HepG2 (cell line): ENCODE measurements at regions not wholly inside any gene's neighbourhood (a gene's known extent, or its start where the extent isn't known, plus 50 kb on each side); places are given as distances from the start of the nearest gene placed in this dataset.

Source experiments
- ATAC-seq: fragments of 200-7000 bp; cut with Tn5 transposase; 3 replicates; pipeline ENCODE4 v1.9.1; 2020; ENCODE audit warnings: mild to moderate bottlenecking, moderate library complexity
- BruUV-seq: library from RNA; stranded (reverse); fragments of 400-500 nt; replicated peaks from 2 replicates; lab custom pipeline; 2021; lab: Mats Ljungman, UMichigan
- CTCF ChIA-PET: fragments of 300-600 bp; formaldehyde crosslinking; extraction: SDS; loops from one replicate; lab custom pipeline; 2021; ENCODE audit warnings: low total read pairs, inconsistent platforms, low intra/inter-chr PET ratio; lab: Yijun Ruan, JAX
- POLR2A ChIA-PET: fragments of 350-600 bp; sonication (Branson Sonifier 250); formaldehyde crosslinking; loops from one replicate; lab custom pipeline; 2020; ENCODE audit warnings: antibody characterized with exemption, inconsistent platforms; lab: Yijun Ruan, JAX
- DNase-seq: peaks from one replicate; pipeline ENCODE4 v3.0.0-alpha.2; 2015; ENCODE audit warnings: low spot score
- FAIRE-seq: peaks from 3 replicates; lab custom pipeline; 2011; peaks lifted over from hg19 to GRCh38; lab: Jason Lieb, UNC
- H2AFZ ChIP-seq: one replicate; pipeline ENCODE4 v1.6.1; 2011; ENCODE audit warnings: low read length, inconsistent platforms
- H3K27ac ChIP-seq: fragments of 300-600 bp; 3 replicates; pipeline ENCODE4 v1.8.0; 2011; ENCODE audit warnings: mixed run types, mild to moderate bottlenecking, mixed read lengths, low read length, inconsistent platforms; ENCODE audit not compliant: insufficient read depth; ENCODE audit errors: extremely low read length
- H3K27me3 ChIP-seq, 2 experiments: fragments of 200-600 bp in 1 of 2; 2 replicates in 1 of 2; 3 replicates in 1 of 2; pipeline versions ENCODE4 v1.6.0 to v1.8.0; 2011; ENCODE audit warnings: low read length in 2 of 2, mild to moderate bottlenecking in 2 of 2, moderate library complexity in 2 of 2, inconsistent platforms in 1 of 2; ENCODE audit not compliant: insufficient read depth in 2 of 2, control insufficient read depth in 1 of 2
- H3K36me3 ChIP-seq, 2 experiments: fragments of 200-600 bp in 1 of 2; replicated peaks in 1 of 2; 2 replicates in 1 of 2; 3 replicates in 1 of 2; pipeline versions ENCODE4 v1.5.1 to v1.8.0; 2011; ENCODE audit warnings: low read length in 2 of 2, inconsistent platforms in 1 of 2; ENCODE audit not compliant: insufficient read depth in 2 of 2, control insufficient read depth in 1 of 2
- H3K4me1 ChIP-seq: 2 replicates; pipeline ENCODE4 v1.5.1; 2012; ENCODE audit warnings: low read length, inconsistent platforms; ENCODE audit not compliant: insufficient read depth
- H3K4me2 ChIP-seq: 2 replicates; pipeline ENCODE4 v1.6.0; 2011; ENCODE audit warnings: low read depth, low read length, inconsistent platforms
- H3K4me3 ChIP-seq, 3 experiments: fragments of 200-600 bp in 1 of 3; sonication (generic), shearing (Covaris generic) in 1 of 3; replicated peaks in 1 of 3; 2 replicates each; pipeline ENCODE4 v1.5.1; 2011 to 2016; ENCODE audit warnings: low read length in 3 of 3, inconsistent platforms in 2 of 3, low read depth in 2 of 3, mild to moderate bottlenecking in 2 of 3, control low read depth in 1 of 3, mixed read lengths in 1 of 3; ENCODE audit not compliant: insufficient read depth in 1 of 3
- H3K79me2 ChIP-seq: one replicate; pipeline ENCODE4 v1.6.1; 2011; ENCODE audit warnings: low read length, inconsistent platforms; ENCODE audit not compliant: insufficient read depth
- H3K9ac ChIP-seq: 2 replicates; pipeline ENCODE4 v1.6.0; 2011; ENCODE audit warnings: mild to moderate bottlenecking, low read depth, low read length, inconsistent platforms; ENCODE audit not compliant: insufficient read depth
- H3K9me3 ChIP-seq: 2 replicates; pipeline ENCODE4 v1.5.1; 2012; ENCODE audit warnings: mild to moderate bottlenecking, low read length
- H4K20me1 ChIP-seq: 2 replicates; pipeline ENCODE4 v1.6.0; 2011; ENCODE audit warnings: inconsistent platforms, mild to moderate bottlenecking, low read length, moderate library complexity; ENCODE audit not compliant: insufficient read depth
- ELF1 ChIP-seq: sonication (generic); formaldehyde crosslinking; IDR thresholded peaks from 2 replicates; pipeline ENCODE4 v1.4.0; 2020; ENCODE audit warnings: missing genetic modification reagents
- JDP2 ChIP-seq: sonication (generic); formaldehyde crosslinking; IDR thresholded peaks from 2 replicates; pipeline ENCODE4 v1.8.1; 2022; ENCODE audit warnings: missing genetic modification reagents, borderline replicate concordance
- NFYB ChIP-seq: sonication (generic); formaldehyde crosslinking; IDR thresholded peaks from 2 replicates; pipeline ENCODE4 v1.4.0; 2020; ENCODE audit warnings: missing genetic modification reagents
- PHF20 ChIP-seq: sonication (generic); formaldehyde crosslinking; IDR thresholded peaks from 2 replicates; pipeline ENCODE4 v1.5.0; 2020; ENCODE audit warnings: mild to moderate bottlenecking, missing genetic modification reagents
- ZNF350 ChIP-seq: sonication (generic); formaldehyde crosslinking; IDR thresholded peaks from 2 replicates; pipeline ENCODE4 v1.4.0; 2020; ENCODE audit warnings: mild to moderate bottlenecking, low read depth, missing genetic modification reagents, borderline replicate concordance
- ZNF441 ChIP-seq: sonication (generic); formaldehyde crosslinking; IDR thresholded peaks from 2 replicates; pipeline ENCODE4 v1.7.0; 2021; ENCODE audit warnings: missing genetic modification reagents, borderline replicate concordance
- in situ Hi-C: cut with HindIII; loops from 2 replicates; pipeline ENCODE4 v1.10.0; 2017; ENCODE audit warnings: low pct_unique_long_range_greater_than_20kb; ENCODE audit not compliant: extremely low pct_ligation_motif_present
- intact Hi-C: fragments of 100-400 bp; cut with micrococcal nuclease; formaldehyde crosslinking; loops from one replicate; pipeline ENCODE4 v1.10.0; 2022; ENCODE audit not compliant: unreplicated experiment
- TF ChIP-seq, protein P1 (sequence below): sonication (generic); formaldehyde crosslinking; IDR thresholded peaks from 2 replicates; pipeline ENCODE4 v1.4.0; 2020; ENCODE audit warnings: missing genetic modification reagents
- TF ChIP-seq, protein P2 (sequence below): sonication (generic); formaldehyde crosslinking; IDR thresholded peaks from 2 replicates; pipeline ENCODE4 v1.9.0; 2021; ENCODE audit warnings: missing genetic modification reagents, borderline replicate concordance
- TF ChIP-seq, protein P3 (sequence below): sonication (generic); formaldehyde crosslinking; IDR thresholded peaks from 2 replicates; pipeline ENCODE4 v1.9.0; 2021; ENCODE audit warnings: mild to moderate bottlenecking, missing genetic modification reagents
- TF ChIP-seq, protein P4 (sequence below): sonication (generic); formaldehyde crosslinking; IDR thresholded peaks from 2 replicates; pipeline ENCODE4 v1.4.0; 2020; ENCODE audit warnings: mild to moderate bottlenecking, missing genetic modification reagents

DNA sequence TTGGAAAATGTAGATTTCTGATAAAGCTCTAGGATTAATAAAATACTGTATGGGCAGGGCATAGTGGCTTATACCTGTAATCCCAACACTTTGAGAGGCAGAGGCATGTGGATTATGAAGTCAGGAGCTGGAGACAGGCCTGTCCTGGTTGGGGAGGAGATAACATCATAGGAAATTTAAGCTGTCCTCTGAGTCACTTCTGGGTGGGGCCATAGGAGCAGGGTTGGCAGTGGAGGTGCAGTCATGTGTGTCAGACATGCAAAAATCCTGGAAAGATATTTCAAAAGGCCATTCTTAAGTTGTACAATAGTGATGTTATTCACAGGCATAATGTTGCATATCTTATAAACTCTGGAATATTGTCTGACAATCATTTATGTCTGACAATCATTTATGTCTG is 1038.5 kb downstream of the CDY2B start:
- Histone ChIP-seq H3K4me3 (no peak overlapping the region), H3K4me1 (no peaks in the 10 kb centered on the region), H3K27ac (no peak overlapping the region), H3K79me2 (no peaks in the 10 kb centered on the region), H3K9me3 (peaks cover 31% of the 10 kb centered on the region), H3K36me3 (no peaks in the 10 kb centered on the region), H3K27me3 (no peaks in the 10 kb centered on the region), H3K9ac (no peak overlapping the region), H4K20me1 (no peaks in the 10 kb centered on the region), H3K4me2 (no peak overlapping the region), H2AFZ (no peak overlapping the region)
- in situ Hi-C loops (no loop called here), intact Hi-C loops (no loop called here)
- no TSS peak for BruUV-seq
- DNase-seq: no peak
- ChIA-PET CTCF (no interaction called here), POLR2A (no interaction called here)
- no peak for FAIRE-seq
- no peak for TF ChIP-seq NFYB (CRISPR knock-in tag)
- TF ChIP-seq, protein P1, sequence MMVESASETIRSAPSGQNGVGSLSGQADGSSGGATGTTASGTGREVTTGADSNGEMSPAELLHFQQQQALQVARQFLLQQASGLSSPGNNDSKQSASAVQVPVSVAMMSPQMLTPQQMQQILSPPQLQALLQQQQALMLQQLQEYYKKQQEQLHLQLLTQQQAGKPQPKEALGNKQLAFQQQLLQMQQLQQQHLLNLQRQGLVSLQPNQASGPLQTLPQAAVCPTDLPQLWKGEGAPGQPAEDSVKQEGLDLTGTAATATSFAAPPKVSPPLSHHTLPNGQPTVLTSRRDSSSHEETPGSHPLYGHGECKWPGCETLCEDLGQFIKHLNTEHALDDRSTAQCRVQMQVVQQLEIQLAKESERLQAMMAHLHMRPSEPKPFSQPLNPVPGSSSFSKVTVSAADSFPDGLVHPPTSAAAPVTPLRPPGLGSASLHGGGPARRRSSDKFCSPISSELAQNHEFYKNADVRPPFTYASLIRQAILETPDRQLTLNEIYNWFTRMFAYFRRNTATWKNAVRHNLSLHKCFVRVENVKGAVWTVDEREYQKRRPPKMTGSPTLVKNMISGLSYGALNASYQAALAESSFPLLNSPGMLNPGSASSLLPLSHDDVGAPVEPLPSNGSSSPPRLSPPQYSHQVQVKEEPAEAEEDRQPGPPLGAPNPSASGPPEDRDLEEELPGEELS (CRISPR knock-in tag): no peak
- no peak for TF ChIP-seq JDP2 (CRISPR knock-in tag)
- no peak for TF ChIP-seq ZNF350 (CRISPR knock-in tag)
- TF ChIP-seq, protein P2, sequence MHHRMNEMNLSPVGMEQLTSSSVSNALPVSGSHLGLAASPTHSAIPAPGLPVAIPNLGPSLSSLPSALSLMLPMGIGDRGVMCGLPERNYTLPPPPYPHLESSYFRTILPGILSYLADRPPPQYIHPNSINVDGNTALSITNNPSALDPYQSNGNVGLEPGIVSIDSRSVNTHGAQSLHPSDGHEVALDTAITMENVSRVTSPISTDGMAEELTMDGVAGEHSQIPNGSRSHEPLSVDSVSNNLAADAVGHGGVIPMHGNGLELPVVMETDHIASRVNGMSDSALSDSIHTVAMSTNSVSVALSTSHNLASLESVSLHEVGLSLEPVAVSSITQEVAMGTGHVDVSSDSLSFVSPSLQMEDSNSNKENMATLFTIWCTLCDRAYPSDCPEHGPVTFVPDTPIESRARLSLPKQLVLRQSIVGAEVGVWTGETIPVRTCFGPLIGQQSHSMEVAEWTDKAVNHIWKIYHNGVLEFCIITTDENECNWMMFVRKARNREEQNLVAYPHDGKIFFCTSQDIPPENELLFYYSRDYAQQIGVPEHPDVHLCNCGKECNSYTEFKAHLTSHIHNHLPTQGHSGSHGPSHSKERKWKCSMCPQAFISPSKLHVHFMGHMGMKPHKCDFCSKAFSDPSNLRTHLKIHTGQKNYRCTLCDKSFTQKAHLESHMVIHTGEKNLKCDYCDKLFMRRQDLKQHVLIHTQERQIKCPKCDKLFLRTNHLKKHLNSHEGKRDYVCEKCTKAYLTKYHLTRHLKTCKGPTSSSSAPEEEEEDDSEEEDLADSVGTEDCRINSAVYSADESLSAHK: no peak
- TF ChIP-seq ZNF441 (CRISPR knock-in tag): no peak
- TF ChIP-seq, protein P3, sequence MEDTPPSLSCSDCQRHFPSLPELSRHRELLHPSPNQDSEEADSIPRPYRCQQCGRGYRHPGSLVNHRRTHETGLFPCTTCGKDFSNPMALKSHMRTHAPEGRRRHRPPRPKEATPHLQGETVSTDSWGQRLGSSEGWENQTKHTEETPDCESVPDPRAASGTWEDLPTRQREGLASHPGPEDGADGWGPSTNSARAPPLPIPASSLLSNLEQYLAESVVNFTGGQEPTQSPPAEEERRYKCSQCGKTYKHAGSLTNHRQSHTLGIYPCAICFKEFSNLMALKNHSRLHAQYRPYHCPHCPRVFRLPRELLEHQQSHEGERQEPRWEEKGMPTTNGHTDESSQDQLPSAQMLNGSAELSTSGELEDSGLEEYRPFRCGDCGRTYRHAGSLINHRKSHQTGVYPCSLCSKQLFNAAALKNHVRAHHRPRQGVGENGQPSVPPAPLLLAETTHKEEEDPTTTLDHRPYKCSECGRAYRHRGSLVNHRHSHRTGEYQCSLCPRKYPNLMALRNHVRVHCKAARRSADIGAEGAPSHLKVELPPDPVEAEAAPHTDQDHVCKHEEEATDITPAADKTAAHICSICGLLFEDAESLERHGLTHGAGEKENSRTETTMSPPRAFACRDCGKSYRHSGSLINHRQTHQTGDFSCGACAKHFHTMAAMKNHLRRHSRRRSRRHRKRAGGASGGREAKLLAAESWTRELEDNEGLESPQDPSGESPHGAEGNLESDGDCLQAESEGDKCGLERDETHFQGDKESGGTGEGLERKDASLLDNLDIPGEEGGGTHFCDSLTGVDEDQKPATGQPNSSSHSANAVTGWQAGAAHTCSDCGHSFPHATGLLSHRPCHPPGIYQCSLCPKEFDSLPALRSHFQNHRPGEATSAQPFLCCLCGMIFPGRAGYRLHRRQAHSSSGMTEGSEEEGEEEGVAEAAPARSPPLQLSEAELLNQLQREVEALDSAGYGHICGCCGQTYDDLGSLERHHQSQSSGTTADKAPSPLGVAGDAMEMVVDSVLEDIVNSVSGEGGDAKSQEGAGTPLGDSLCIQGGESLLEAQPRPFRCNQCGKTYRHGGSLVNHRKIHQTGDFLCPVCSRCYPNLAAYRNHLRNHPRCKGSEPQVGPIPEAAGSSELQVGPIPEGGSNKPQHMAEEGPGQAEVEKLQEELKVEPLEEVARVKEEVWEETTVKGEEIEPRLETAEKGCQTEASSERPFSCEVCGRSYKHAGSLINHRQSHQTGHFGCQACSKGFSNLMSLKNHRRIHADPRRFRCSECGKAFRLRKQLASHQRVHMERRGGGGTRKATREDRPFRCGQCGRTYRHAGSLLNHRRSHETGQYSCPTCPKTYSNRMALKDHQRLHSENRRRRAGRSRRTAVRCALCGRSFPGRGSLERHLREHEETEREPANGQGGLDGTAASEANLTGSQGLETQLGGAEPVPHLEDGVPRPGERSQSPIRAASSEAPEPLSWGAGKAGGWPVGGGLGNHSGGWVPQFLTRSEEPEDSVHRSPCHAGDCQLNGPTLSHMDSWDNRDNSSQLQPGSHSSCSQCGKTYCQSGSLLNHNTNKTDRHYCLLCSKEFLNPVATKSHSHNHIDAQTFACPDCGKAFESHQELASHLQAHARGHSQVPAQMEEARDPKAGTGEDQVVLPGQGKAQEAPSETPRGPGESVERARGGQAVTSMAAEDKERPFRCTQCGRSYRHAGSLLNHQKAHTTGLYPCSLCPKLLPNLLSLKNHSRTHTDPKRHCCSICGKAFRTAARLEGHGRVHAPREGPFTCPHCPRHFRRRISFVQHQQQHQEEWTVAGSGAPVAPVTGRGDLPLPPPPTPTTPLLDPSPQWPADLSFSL: no peak
- TF ChIP-seq, protein P4, sequence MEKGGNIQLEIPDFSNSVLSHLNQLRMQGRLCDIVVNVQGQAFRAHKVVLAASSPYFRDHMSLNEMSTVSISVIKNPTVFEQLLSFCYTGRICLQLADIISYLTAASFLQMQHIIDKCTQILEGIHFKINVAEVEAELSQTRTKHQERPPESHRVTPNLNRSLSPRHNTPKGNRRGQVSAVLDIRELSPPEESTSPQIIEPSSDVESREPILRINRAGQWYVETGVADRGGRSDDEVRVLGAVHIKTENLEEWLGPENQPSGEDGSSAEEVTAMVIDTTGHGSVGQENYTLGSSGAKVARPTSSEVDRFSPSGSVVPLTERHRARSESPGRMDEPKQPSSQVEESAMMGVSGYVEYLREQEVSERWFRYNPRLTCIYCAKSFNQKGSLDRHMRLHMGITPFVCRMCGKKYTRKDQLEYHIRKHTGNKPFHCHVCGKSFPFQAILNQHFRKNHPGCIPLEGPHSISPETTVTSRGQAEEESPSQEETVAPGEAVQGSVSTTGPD: no peak
- no peak for TF ChIP-seq ELF1 (CRISPR knock-in tag)
- TF ChIP-seq PHF20 (CRISPR knock-in tag): no peak
- no peak for ATAC-seq
